ENCODE measurements at regions not wholly inside any gene's neighbourhood (a gene's known extent, or its start where the extent isn't known, plus 50 kb on each side); places are given as distances from the start of the nearest gene placed in this dataset.

DNA sequence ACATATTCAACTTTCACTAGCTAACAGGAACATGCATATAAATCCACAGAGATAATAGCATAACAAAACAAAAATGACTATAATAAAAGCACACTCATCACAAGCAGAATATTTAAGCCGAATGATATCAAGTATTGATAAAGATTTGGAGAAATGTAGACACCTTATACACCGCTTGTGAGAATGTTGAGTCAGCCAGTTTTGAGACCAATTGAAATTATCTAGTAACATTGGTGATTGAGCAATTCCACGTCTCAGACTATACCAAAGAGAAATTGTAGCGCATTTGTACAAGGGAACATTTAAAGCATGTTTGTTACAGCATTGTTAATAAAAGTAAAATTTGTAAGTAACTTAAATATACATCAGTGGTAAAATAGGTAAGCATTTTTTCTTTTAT, 402.9 kb upstream of the FIGN start:
- in situ Hi-C loops (cut with HindIII; ENCODE audit: low pct_unique_long_range_greater_than_20kb, low sequenced_read_pairs) = no loop called here
- no peak for DNase-seq (ENCODE audit: low read depth, low spot score)

DNA sequence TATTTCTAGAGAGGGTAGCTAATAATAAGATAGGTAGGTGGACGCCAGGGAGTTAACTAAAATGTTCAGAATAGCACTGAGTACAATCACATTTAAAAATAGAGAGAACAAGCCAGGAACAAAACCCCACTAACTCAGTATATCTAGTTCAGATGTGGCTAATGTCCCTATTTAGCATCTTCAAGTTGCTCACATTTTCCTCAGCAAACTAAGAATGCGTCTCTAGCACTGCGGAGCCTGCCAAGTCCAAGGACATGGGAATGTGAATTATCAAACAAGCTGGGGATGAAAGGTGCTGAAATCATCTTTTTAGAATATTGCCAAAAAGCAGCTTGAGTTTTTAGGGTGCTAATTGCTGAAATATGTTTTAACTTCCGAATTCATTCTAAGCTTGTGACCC, 398.5 kb upstream of the FIGN start:
- no peak for DNase-seq (ENCODE audit: low read depth, low spot score)
- in situ Hi-C loops (cut with HindIII; ENCODE audit: low pct_unique_long_range_greater_than_20kb, low sequenced_read_pairs) = no loop called here

DNA sequence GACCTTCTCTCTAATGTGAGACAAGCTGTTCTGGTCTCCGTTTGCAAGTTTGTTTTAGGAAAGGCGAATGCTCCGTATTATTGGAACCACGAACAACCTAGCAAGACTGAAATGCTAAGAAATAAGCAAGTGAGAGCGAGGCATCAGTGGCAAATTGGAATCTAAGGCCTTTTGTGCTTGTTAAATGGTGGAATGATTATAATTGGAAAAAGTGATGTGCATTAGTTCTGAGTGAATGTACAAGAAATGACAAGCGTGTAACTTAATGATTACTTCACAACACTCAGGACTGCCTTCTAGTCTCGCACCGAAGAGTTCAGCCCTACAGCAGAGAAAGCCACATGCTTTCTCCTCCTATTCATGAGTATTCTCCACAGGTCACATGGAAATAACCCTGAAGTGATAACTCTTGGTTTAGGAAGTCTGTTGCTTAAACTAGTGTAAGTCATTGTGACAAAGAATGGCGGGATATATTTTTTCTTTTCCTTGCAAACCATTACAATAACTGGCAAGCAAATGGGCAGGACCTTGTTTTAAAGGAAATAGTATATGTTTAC, 392.2 kb upstream of the FIGN start:
- in situ Hi-C loops (cut with HindIII; ENCODE audit: low pct_unique_long_range_greater_than_20kb, low sequenced_read_pairs) = no loop called here
- no peak for DNase-seq (ENCODE audit: low read depth, low spot score)

DNA sequence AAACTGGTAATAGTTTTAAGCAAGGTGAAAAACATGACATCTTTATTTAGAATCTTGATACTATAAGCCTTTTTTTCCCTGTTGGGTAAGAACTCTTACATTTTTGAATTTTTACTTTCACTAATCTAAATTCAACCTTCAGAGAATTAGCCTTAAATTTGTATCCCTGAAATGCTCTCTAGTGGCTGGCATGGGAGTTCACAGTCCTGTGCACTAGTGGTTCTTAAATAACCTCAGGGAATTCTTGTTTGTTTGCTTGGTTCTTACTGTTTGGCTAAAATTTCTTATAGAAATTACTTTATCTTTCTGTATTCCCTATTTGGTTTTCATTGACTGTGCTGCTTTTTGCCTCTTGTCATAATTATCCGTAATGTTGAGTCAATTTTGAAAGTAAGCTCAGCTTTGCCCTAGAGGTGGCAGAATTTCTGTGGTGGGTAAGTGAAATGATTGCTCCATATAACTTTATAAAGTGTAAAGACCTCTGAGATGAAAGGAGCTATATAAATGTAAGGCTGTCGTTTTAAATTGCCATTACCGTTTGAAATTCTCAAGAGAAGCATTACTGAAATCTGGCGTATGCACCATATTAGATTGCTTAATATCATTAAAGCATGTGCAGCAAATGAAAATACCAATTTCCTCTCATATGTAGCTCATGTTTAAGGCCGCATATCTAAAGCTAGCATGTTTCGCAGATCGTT, 391.3 kb upstream of the FIGN start:
- in situ Hi-C loops (cut with HindIII; ENCODE audit: low pct_unique_long_range_greater_than_20kb, low sequenced_read_pairs) = no loop called here
- peak; percentile 30 for DNase-seq (ENCODE audit: low read depth, low spot score)

DNA sequence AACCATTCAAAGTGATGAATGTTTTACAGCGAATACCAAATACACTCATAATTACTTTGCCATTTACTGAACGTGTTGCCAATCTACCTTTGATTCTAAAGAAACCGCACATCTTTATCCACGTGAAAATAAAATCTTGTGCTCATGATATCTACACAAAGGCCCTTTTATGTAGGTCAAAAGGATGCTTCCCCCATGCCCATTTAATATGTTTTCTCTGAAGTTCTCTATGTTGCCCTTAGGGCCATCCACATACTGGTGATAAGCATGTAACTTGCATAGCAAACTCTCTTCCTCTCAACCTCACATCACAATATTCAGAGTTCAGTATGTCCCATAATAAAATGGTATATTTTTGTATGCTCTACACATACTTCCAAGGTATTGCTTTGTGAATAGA, 380.0 kb upstream of the FIGN start:
- in situ Hi-C loops (cut with HindIII; ENCODE audit: low pct_unique_long_range_greater_than_20kb, low sequenced_read_pairs) = no loop called here
- DNase-seq (ENCODE audit: low read depth, low spot score) = peak; percentile 9

DNA sequence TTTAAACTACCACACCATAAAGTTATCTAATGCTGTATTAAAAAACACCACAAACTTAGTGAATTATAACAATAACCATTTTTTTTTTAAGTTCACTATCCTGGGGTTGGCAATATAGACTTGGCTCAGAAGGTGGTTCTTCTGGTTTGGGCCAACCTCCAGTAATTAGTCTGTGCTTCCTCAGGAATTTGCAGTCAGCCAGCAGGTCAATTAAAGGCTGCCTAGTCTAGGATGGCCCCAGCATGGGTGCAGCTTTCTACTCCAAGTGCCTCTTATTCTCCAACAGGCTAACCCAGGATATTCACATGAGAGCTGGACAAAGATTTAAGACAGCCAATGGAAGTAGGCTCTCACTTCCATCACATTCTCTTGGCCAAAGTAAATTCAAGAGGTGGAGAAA, 379.1 kb upstream of the FIGN start:
- DNase-seq (ENCODE audit: low read depth, low spot score) = no peak
- in situ Hi-C loops (cut with HindIII; ENCODE audit: low pct_unique_long_range_greater_than_20kb, low sequenced_read_pairs) = no loop called here

DNA sequence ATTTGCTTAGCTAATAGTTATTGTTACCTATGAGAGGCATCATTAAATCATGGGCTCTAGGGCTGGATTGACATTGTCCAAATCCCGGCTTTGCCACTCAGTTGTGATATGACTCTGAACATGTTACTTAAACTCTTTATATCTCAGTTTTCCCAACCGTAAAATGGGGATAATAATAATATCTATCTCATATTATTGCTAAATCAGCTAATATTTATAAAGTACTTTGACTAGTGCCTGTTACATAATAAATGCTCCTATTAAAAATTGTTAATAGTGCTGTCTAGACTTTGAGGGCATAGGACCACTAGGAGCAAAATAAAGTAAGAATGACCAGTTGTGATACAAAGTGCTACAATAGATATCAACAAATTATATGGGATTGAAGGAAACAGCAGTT, 376.3 kb upstream of the FIGN start:
- no peak for DNase-seq (ENCODE audit: low read depth, low spot score)
- in situ Hi-C loops (cut with HindIII; ENCODE audit: low pct_unique_long_range_greater_than_20kb, low sequenced_read_pairs) = no loop called here

DNA sequence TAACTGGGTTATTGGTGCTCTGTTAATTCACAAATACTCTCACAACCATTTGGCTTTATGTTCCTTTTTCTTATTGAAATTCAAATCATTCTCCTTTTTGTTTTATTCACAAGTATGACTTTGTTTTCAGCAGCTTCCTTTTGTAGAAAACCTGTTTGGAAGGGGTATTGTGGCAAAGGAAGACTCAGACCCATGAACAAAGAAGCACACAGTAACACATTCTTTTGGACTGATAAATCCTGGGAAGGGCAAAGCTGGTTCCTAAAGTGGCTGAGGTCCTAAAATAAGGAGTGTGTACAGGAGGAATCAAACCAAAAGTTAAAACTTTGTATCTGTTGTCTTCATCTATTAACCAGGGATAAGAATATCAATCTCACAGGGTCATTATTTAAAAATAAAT, 374.7 kb upstream of the FIGN start:
- in situ Hi-C loops (cut with HindIII; ENCODE audit: low pct_unique_long_range_greater_than_20kb, low sequenced_read_pairs) = no loop called here
- DNase-seq (ENCODE audit: low read depth, low spot score) = no peak

DNA sequence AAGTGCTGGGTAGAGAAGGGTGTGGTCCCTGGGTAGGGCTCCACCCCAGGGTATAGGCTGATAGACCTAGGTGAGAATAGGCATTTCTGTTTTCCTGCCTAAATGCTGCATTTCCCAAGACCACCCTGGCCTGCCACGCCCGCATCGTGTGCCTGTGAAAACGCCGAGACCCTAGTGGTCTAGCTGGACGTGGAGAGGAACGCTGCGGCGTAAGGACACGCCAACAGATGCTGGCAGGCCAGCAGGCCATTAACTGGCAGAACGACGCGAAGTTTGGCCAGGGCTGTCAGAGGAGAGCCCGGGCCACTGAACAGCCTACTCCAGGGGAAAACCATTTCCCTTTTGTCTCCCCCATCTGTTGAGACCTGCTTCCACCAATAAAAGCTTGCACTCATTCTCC, 373.2 kb upstream of the FIGN start:
- in situ Hi-C loops (cut with HindIII; ENCODE audit: low pct_unique_long_range_greater_than_20kb, low sequenced_read_pairs) = no loop called here
- no peak for DNase-seq (ENCODE audit: low read depth, low spot score)

DNA sequence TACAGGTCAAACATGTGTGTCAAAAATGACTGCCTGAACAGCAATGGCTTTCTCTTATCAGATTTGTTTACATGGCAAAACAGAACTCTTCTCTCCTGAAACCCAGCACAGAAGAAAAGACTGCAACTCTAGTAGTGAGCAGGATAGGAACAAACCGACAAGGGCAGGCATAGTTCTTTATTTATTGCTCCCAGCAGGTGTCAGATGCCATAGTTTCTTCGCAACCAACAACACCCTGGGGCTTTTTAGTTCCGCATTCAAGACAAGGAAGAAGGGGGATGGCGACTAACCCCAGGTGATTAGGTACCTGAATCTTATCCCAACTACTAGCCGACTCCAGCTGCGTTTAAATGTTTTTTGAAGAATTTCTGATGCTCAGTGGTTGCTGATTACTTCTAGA, 367.5 kb upstream of the FIGN start:
- in situ Hi-C loops (cut with HindIII; ENCODE audit: low pct_unique_long_range_greater_than_20kb, low sequenced_read_pairs) = no loop called here
- DNase-seq (ENCODE audit: low read depth, low spot score) = no peak

DNA sequence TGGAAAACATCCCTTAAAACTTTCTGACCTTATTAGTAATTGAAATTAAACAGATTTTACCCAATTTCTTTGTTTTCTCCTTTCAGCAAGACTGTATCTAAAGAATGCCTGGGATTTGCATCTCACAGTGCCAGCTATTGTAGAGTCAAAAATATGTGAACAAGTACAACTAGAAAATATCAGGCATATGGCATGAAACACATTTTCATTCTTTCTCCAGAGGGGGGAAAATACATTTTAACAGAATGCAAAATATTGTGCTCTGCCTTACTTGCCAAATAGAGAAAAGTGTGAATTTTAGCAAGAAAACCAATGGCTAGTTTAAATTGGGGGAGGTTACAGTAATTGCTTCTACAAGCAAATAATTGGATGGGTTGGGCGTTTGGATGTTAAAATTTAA, 366.6 kb upstream of the FIGN start:
- DNase-seq (ENCODE audit: low read depth, low spot score) = no peak

DNA sequence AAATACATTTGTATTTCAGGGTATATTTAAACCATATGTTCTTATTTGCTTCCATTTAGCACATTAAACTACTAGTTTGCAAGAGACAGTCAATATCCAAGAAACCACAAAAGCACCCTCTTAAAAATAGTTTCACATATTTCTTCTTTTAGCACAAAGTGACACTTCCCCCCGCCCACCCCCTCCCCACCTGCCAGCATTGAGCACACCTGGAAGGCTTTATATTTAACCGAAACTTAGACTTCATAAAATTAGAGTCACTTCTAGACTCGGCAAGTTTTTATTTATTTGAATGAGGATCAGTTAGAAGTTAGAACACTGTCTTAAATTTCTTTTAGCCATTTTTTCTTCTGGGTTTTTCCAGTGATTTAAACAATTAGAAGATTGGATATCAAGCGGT, 355.9 kb upstream of the FIGN start:
- in situ Hi-C loops (cut with HindIII; ENCODE audit: low pct_unique_long_range_greater_than_20kb, low sequenced_read_pairs) = no loop called here

More for the DNA sequence above, 366.6 kb upstream of the FIGN start:
- in situ Hi-C loops (cut with HindIII; ENCODE audit: low pct_unique_long_range_greater_than_20kb, low sequenced_read_pairs) = no loop called here

DNA sequence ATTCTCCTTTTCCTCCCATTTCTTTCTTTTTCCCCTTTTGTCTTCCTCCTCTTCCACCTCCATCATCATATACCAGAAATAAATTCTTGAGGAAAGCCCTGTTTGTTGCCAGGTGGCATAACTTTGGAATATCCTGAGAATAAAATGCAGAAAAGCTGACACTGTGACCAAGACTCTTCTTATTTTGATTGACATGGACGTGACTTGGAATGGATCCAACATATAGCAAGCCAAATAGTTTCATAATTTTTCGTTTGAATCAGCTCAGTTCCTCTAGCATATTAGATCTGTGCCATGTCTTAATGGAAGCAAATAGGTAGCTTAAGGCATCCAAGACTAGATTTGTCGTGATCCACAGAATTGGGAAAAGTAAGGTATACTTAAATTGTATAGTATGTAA, 354.7 kb upstream of the FIGN start:
- no peak for DNase-seq (ENCODE audit: low read depth, low spot score)
- in situ Hi-C loops (cut with HindIII; ENCODE audit: low pct_unique_long_range_greater_than_20kb, low sequenced_read_pairs) = no loop called here

More for the DNA sequence above, 355.9 kb upstream of the FIGN start:
- DNase-seq (ENCODE audit: low read depth, low spot score) = no peak

DNA sequence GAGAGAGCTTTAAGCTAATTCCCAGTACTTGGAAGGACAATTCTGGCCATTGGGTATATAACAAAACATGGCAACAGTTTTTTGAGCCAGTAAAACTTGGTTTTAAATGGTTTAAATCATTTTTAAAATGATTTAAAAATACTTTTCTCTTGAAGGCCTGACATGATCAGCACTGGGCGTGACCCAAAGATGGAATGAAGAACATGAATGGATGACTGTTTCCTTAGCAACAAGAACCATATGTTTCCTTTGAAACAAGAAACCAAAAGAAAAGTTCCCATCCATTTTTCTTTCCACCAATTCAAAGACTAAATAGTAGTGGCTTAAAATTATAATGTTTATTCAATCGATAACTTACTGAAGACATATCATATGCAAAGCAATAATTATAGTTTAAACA, 348.3 kb upstream of the FIGN start:
- in situ Hi-C loops (cut with HindIII; ENCODE audit: low pct_unique_long_range_greater_than_20kb, low sequenced_read_pairs) = no loop called here
- DNase-seq (ENCODE audit: low read depth, low spot score) = no peak

DNA sequence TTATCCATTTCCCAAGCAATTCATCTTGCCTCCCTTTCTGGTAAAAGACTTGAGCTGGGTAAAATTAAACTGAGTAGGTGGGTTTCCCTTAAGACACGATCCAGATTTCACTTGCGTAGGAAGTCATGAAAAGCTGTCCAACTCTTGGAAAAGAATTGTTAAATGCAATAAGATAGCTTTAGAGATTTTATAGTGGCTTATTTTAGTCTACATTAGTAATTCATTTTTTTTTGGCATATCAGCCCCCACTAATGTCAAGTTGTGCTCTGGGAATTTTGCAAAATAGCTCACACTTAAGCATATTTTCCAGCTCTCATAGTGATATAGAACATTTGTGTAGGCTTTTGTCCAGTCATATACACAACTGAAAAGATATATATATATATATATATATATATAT, 344.7 kb upstream of the FIGN start:
- no peak for DNase-seq (ENCODE audit: low read depth, low spot score)
- in situ Hi-C loops (cut with HindIII; ENCODE audit: low pct_unique_long_range_greater_than_20kb, low sequenced_read_pairs) = no loop called here

DNA sequence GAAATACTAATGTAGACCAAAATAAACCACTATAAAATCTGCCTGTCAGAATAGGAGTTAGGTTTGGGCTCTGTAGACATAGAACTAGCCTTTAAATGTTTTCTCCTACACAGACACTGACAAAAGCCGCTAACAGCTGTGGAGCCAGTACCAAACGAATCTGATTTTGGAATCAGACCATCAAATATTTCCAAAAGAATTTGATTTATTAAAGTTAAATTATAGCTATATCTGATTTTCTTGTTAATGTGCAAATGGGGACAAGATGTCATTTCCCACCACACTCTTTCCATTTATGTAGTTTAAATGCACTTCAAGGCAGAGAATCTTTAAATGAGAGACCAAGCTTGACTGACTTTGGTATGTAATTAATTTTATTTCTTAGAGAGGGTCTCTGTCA, 343.4 kb upstream of the FIGN start:
- DNase-seq (ENCODE audit: low read depth, low spot score) = no peak
- in situ Hi-C loops (cut with HindIII; ENCODE audit: low pct_unique_long_range_greater_than_20kb, low sequenced_read_pairs) = no loop called here

DNA sequence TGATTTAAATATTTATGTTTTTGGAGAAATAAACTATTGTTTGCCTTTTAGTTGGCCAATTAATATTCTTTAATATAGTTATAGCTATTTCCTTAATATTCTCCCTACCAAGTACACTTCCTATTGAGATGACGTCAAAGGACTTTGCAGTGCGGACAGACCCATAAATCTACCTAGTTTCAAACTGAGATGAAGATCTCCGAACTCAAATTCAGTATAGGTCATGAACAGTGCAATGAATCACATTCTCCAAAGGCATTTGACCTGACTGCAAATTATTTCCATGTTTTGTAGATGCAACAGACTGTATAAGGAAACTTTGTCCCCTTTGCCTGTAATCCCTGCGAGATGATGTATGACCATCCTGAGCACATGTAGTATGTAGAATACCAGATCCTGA, 342.6 kb upstream of the FIGN start:
- DNase-seq (ENCODE audit: low read depth, low spot score) = no peak
- in situ Hi-C loops (cut with HindIII; ENCODE audit: low pct_unique_long_range_greater_than_20kb, low sequenced_read_pairs) = no loop called here

DNA sequence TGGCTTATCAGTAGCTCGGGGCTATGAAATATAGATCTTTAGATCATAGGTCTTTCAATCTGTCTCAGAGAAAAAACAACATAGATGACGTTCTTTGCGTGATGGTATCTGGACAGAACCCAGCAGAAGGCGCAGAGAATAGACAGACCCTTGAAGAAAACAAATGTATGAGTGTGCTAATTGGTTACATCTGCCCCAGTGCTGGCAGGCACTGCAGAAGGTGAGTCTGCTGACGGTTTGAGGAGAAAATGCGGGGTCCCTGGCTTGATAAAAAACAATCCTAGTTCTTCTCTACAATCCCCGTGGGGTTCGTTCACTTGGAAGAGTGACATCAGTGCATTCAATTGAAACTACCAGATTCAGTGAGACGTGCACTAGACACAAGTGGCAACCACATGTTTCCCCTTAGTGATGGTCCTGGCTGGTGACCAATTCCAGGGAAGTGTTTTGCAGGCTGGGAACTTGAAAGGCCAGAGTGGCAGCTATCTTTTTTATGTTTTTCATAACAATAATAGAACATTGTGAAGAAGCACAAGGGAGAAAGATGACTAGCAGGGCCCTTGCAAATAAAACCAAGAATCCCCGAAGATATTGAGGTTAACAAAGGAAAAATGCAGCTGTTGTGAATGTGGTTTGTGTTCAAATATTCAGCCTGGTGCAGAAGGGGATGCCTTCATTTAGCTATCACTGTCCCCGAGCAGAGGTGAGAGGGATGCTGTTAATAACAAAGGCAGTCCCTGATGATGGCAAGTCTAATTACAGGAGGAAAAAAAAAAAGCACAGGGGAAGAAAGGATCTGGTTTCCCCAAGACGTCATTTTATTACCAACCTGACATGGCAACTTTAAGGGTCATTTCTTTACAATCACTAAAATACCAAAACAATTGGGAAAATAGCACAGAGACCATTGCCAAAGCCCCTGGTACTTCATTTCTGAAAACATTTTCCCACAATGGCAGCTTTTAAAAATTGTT, 337.6 kb upstream of the FIGN start:
- in situ Hi-C loops (cut with HindIII; ENCODE audit: low pct_unique_long_range_greater_than_20kb, low sequenced_read_pairs) = no loop called here
- DNase-seq (ENCODE audit: low read depth, low spot score) = no peak

DNA sequence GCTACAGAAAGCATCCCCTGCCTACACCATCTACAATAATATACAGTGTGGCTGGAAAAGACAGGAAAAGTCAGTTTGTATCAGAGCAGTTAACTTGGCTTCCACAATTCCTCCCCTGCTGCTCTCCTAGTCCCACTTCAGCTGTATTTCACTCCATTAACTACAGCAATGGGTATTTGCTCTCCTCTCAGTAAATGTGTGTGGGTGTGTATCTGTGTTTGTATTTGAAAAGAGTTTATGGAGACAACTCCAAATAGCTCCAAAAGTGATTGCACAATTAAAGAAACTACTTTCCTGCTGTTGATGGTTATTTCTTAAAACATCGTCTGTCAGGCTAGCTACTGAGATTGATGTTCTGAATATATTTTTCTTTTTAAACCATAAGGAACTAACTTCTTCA, 333.7 kb upstream of the FIGN start:
- no peak for DNase-seq (ENCODE audit: low read depth, low spot score)
- in situ Hi-C loops (cut with HindIII; ENCODE audit: low pct_unique_long_range_greater_than_20kb, low sequenced_read_pairs) = no loop called here
